IMR-90 (cell line): ENCODE measurements at regions not wholly inside any gene's neighbourhood (a gene's known extent, or its start where the extent isn't known, plus 50 kb on each side); places are given as distances from the start of the nearest gene placed in this dataset.

Experiments
- ATAC-seq: fragments of 200-7000 bp; cut with Tn5 transposase; 2 replicates; pipeline ENCODE4 v1.9.1; 2020; ENCODE audit warnings: low read depth, mild to moderate bottlenecking, moderate library complexity
- BruUV-seq: library from RNA; stranded (reverse); fragments of 400-500 nt; replicated peaks from 2 replicates; lab custom pipeline; 2021; lab: Mats Ljungman, UMichigan
- CTCF ChIA-PET: fragments of 300-600 bp; formaldehyde crosslinking; extraction: SDS; loops from one replicate; lab custom pipeline; 2021; ENCODE audit warnings: antibody characterized with exemption; lab: Yijun Ruan, JAX
- POLR2A ChIA-PET: fragments of 300-600 bp; sonication (Branson Sonifier 250); formaldehyde crosslinking; loops from one replicate; lab custom pipeline; 2022; ENCODE audit warnings: antibody characterized with exemption; ENCODE audit not compliant: unreplicated experiment; lab: Charles Lee
- DNase-seq: peaks from one replicate; pipeline ENCODE4 v3.0.0; 2013
- H2AFZ ChIP-seq: replicated peaks from 2 replicates; pipeline ENCODE3; 2013; ENCODE audit warnings: low read length, mild to moderate bottlenecking; ENCODE audit not compliant: poor library complexity
- H2AK5ac ChIP-seq: 2 replicates; pipeline ENCODE4 v1.6.1; 2013; ENCODE audit warnings: low read depth, low read length, inconsistent platforms
- H2AK9ac ChIP-seq: replicated peaks from 2 replicates; pipeline ENCODE3; 2013; ENCODE audit warnings: mild to moderate bottlenecking, low read depth, low read length, moderate library complexity; ENCODE audit not compliant: poor library complexity
- H2BK120ac ChIP-seq: 2 replicates; pipeline ENCODE4 v1.6.1; 2013; ENCODE audit warnings: low read depth, low read length, inconsistent platforms
- H2BK15ac ChIP-seq: 3 replicates; pipeline ENCODE4 v1.6.1; 2013; ENCODE audit warnings: low read depth, low read length, inconsistent platforms
- H2BK20ac ChIP-seq: 2 replicates; pipeline ENCODE4 v1.6.1; 2013; ENCODE audit warnings: low read depth, mild to moderate bottlenecking, inconsistent platforms, low read length, moderate library complexity
- H2BK5ac ChIP-seq: 2 replicates; pipeline ENCODE4 v1.6.1; 2013; ENCODE audit warnings: mild to moderate bottlenecking, low read depth, low read length, inconsistent platforms; ENCODE audit not compliant: poor library complexity, severe bottlenecking
- H3K14ac ChIP-seq: replicated peaks from 2 replicates; pipeline ENCODE4 v1.6.1; 2013; ENCODE audit warnings: low read depth, low read length, inconsistent platforms
- H3K18ac ChIP-seq: 2 replicates; pipeline ENCODE4 v1.6.1; 2013; ENCODE audit warnings: low read depth, low read length, control low read depth
- H3K23ac ChIP-seq: 2 replicates; pipeline ENCODE4 v1.6.1; 2013; ENCODE audit warnings: low read depth, low read length, inconsistent platforms
- H3K27ac ChIP-seq: 2 replicates; pipeline ENCODE4 v1.5.1; 2013; ENCODE audit warnings: mild to moderate bottlenecking, control low read depth, low read length; ENCODE audit not compliant: insufficient read depth
- H3K27me3 ChIP-seq: 2 replicates; pipeline ENCODE4 v1.6.1; 2013; ENCODE audit warnings: low read length; ENCODE audit not compliant: control insufficient read depth, insufficient read depth
- H3K36me3 ChIP-seq: 2 replicates; pipeline ENCODE4 v1.6.1; 2013; ENCODE audit warnings: low read length, mixed read lengths; ENCODE audit not compliant: control insufficient read depth, insufficient read depth
- H3K4ac ChIP-seq: 2 replicates; pipeline ENCODE4 v1.6.1; 2013; ENCODE audit warnings: low read depth, low read length, inconsistent platforms
- H3K4me1 ChIP-seq: 2 replicates; pipeline ENCODE4 v1.6.1; 2013; ENCODE audit warnings: low read length, mixed read lengths; ENCODE audit not compliant: control insufficient read depth, insufficient read depth
- H3K4me2 ChIP-seq: 2 replicates; pipeline ENCODE4 v1.6.1; 2013; ENCODE audit warnings: low read depth, mild to moderate bottlenecking, control low read depth, low read length, moderate library complexity
- H3K4me3 ChIP-seq: 2 replicates; pipeline ENCODE4 v1.5.1; 2013; ENCODE audit warnings: low read depth, mild to moderate bottlenecking, control low read depth, low read length, moderate library complexity; ENCODE audit not compliant: insufficient read depth
- H3K56ac ChIP-seq: 2 replicates; pipeline ENCODE4 v1.6.1; 2013; ENCODE audit warnings: low read length, inconsistent platforms; ENCODE audit not compliant: insufficient read depth; ENCODE audit errors: extremely low read depth
- H3K79me1 ChIP-seq, 2 experiments: 2 replicates each; pipeline ENCODE4 v1.6.1; 2013; ENCODE audit warnings: low read length in 2 of 2, inconsistent platforms in 1 of 2, low read depth in 1 of 2
- H3K9ac ChIP-seq: 2 replicates; pipeline ENCODE4 v1.6.1; 2013; ENCODE audit warnings: low read depth, low read length, control low read depth
- H3K9me1 ChIP-seq: 2 replicates; pipeline ENCODE4 v1.6.1; 2013; ENCODE audit warnings: low read length, inconsistent platforms; ENCODE audit not compliant: insufficient read depth
- H3K9me3 ChIP-seq: 2 replicates; pipeline ENCODE4 v1.6.1; 2013; ENCODE audit warnings: low read length; ENCODE audit not compliant: control insufficient read depth, insufficient read depth
- H4K20me1 ChIP-seq: 2 replicates; pipeline ENCODE4 v1.6.1; 2013; ENCODE audit warnings: low read length, inconsistent platforms; ENCODE audit not compliant: insufficient read depth
- H4K5ac ChIP-seq: 2 replicates; pipeline ENCODE4 v1.6.1; 2013; ENCODE audit warnings: mild to moderate bottlenecking, low read depth, low read length, control low read depth
- H4K8ac ChIP-seq, 2 experiments: 2 replicates each; pipeline ENCODE4 v1.6.1; 2013; ENCODE audit warnings: low read depth in 2 of 2, low read length in 2 of 2, control low read depth in 1 of 2, inconsistent platforms in 1 of 2
- H4K91ac ChIP-seq: 2 replicates; pipeline ENCODE4 v1.6.1; 2013; ENCODE audit warnings: low read depth, low read length, inconsistent platforms; ENCODE audit not compliant: insufficient read depth
- CEBPB ChIP-seq: IDR thresholded peaks from 2 replicates; pipeline ENCODE4 v1.6.1; 2012; ENCODE audit warnings: low read depth, low read length, improper control_type of control experiment
- FOS ChIP-seq: fragments of 150-350 bp; IDR thresholded peaks from 2 replicates; pipeline ENCODE4 v1.6.1; 2016; ENCODE audit warnings: low read depth, low read length
- RFX5 ChIP-seq: IDR thresholded peaks from 2 replicates; pipeline ENCODE4 v1.8.0; 2012; ENCODE audit warnings: low read depth, mild to moderate bottlenecking, low read length, moderate library complexity
- USF2 ChIP-seq: fragments of 150-350 bp; IDR thresholded peaks from 2 replicates; pipeline ENCODE4 v1.6.1; 2017; ENCODE audit warnings: mild to moderate bottlenecking, antibody characterized with exemption, low read length, low read depth
- WGBS, 2 experiments: methylation state at CpG; one replicate each; pipeline versions ENCODE4 v1.1.5 to v1.1.7; 2013; ENCODE audit warnings: missing lambda C conversion rate in 2 of 2; ENCODE audit not compliant: insufficient read length in 1 of 2; ENCODE audit errors: extremely low coverage in 2 of 2; 5-methylcytosine and 5-hydroxymethylcytosine counted together
- dilution Hi-C: fragments of 300-500 bp; cut with HindIII; formaldehyde crosslinking; loops from one replicate; pipeline ENCODE4 v1.14.3; 2018; ENCODE audit warnings: low sequenced_read_pairs; ENCODE audit not compliant: unreplicated experiment
- in situ Hi-C: fragments of 300-500 bp; cut with MboI; formaldehyde crosslinking; loops from 3 replicates; pipeline ENCODE4 v1.14.3; 2019; ENCODE audit warnings: low sequenced_read_pairs, inconsistent platforms, mixed read lengths
- intact Hi-C: fragments of 100-400 bp; cut with micrococcal nuclease; formaldehyde crosslinking; loops from 2 replicates; pipeline ENCODE4 v1.10.0; 2022

DNA sequence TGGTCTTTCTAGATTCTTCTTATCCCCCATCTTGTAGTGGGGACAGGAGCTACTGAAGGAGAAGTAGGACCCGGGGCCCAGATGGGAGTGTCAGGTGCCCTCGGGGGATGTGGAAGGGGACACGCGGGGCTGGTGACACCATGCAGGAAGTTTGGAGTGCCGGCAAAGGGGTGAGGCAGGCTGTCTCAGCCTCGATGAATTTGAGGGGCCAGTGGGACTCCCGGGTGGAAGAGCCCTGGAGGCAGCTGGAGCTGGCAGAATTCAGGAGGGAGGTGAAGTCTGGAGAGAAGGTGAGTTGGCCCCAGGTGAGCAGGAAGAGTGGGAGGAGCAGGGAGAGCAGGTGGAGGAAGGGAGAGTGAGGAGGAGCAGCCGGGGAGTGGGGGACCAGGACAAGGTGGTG lies 101.7 kb downstream of the CPZ start:
- TF ChIP-seq FOS (no peak), USF2 (no peak), CEBPB (no peak), RFX5 (no peak)
- Histone ChIP-seq H3K14ac (no peak overlapping the region), H2AFZ (no peak overlapping the region), H2BK5ac (no peak overlapping the region), H3K9me1 (no peaks in the 10 kb centered on the region), H2AK9ac (no peak overlapping the region), H4K20me1 (no peaks in the 10 kb centered on the region), H3K23ac (no peak overlapping the region), H3K56ac (no peak overlapping the region), H4K8ac (no peak overlapping the region), H3K4me1 (no peaks in the 10 kb centered on the region), H3K4ac (no peak overlapping the region), H3K9me3 (no peaks in the 10 kb centered on the region), H3K36me3 (no peaks in the 10 kb centered on the region), H2AK5ac (no peak overlapping the region), H2BK15ac (no peak overlapping the region), H4K91ac (no peak overlapping the region), H2BK120ac (no peak overlapping the region), H3K9ac (no peak overlapping the region), H3K4me2 (no peak overlapping the region), H3K27ac (no peak overlapping the region), H3K4me3 (no peak overlapping the region), H3K79me1 (no peaks in the 10 kb centered on the region), H4K5ac (no peak overlapping the region), H2BK20ac (no peak overlapping the region), H3K18ac (no peak overlapping the region), H3K27me3 (no peaks in the 10 kb centered on the region; the same call in 1 of the 2 replicates)
- in situ Hi-C loops (no loop called here), intact Hi-C loops (loop anchor here (10.0 kb wide), 1 partner anchor 191 kb away; no protein-coding TSS in a partner anchor), dilution Hi-C loops (no loop called here)
- 68% methylated on average over 5 of the region's 8 CpGs; no CpG with 5 or more reads in 1 of the 2 experiments for WGBS, 2 experiments
- no TSS peak for BruUV-seq
- DNase-seq (no peak), ATAC-seq (no peak)
- CTCF ChIA-PET = interaction anchor here (1.0 kb wide), 1 partner anchor 14 kb away, joined by 3 read pairs; no protein-coding TSS in a partner anchor
- POLR2A ChIA-PET = no interaction called here
